GM23338 (cell line): ENCODE measurements at regions not wholly inside any gene's neighbourhood (a gene's known extent, or its start where the extent isn't known, plus 50 kb on each side); places are given as distances from the start of the nearest gene placed in this dataset.

Experiments
- ATAC-seq: fragments of 200-7000 bp; cut with Tn5 transposase; 3 replicates; pipeline ENCODE4 v1.9.1; 2020
- DNase-seq: peaks from one replicate; pipeline ENCODE4 v3.0.0-alpha.2; 2015; ENCODE audit warnings: low spot score
- H2AFZ ChIP-seq: fragments of 200-600 bp; sonication (generic); 2 replicates; pipeline ENCODE4 v1.8.0; 2016; ENCODE audit warnings: antibody characterized with exemption, mild to moderate bottlenecking, moderate library complexity
- H3F3A ChIP-seq: fragments of 200-600 bp; sonication (generic); replicated peaks from 2 replicates; pipeline ENCODE4 v1.8.0; 2017; ENCODE audit warnings: antibody characterized with exemption, mixed run types, low read depth
- H3K27ac ChIP-seq: fragments of 200-600 bp; sonication (generic); 2 replicates; pipeline ENCODE4 v1.6.1; 2016; ENCODE audit warnings: low read depth
- H3K27me3 ChIP-seq: fragments of 200-600 bp; sonication (generic); 2 replicates; pipeline ENCODE4 v1.8.0; 2016; ENCODE audit warnings: mild to moderate bottlenecking, mixed run types, moderate library complexity; ENCODE audit not compliant: insufficient read depth
- H3K36me3 ChIP-seq: fragments of 200-600 bp; sonication (generic); 2 replicates; pipeline ENCODE4 v1.8.0; 2016; ENCODE audit warnings: mild to moderate bottlenecking; ENCODE audit not compliant: insufficient read depth
- H3K4me1 ChIP-seq: fragments of 200-600 bp; sonication (generic); 2 replicates; pipeline ENCODE4 v1.8.0; 2016; ENCODE audit warnings: mild to moderate bottlenecking, moderate library complexity; ENCODE audit not compliant: insufficient read depth
- H3K4me2 ChIP-seq: fragments of 200-600 bp; sonication (generic); 2 replicates; pipeline ENCODE4 v1.7.1; 2017; ENCODE audit warnings: mixed run types
- H3K4me3 ChIP-seq: fragments of 200-600 bp; sonication (generic); 2 replicates; pipeline ENCODE4 v1.6.1; 2016; ENCODE audit warnings: mixed run types
- H3K79me2 ChIP-seq: fragments of 200-600 bp; sonication (generic); replicated peaks from 2 replicates; pipeline ENCODE4 v1.8.0; 2017; ENCODE audit warnings: mild to moderate bottlenecking; ENCODE audit not compliant: insufficient read depth
- H3K9me2 ChIP-seq: fragments of 200-600 bp; sonication (generic); 2 replicates; pipeline ENCODE4 v1.8.0; 2017; ENCODE audit not compliant: insufficient read depth
- H4K20me1 ChIP-seq: fragments of 200-600 bp; sonication (generic); replicated peaks from 2 replicates; pipeline ENCODE4 v1.8.0; 2017; ENCODE audit warnings: mild to moderate bottlenecking; ENCODE audit not compliant: insufficient read depth
- H3K27ac Mint-ChIP-seq: 2 replicates; pipeline ENCODE4 v1.8.0; 2020; ENCODE audit warnings: inconsistent platforms, mild to moderate bottlenecking, moderate library complexity, mixed read lengths
- H3K27me3 Mint-ChIP-seq: 3 replicates; pipeline ENCODE4 v1.8.0; 2022; ENCODE audit warnings: low read depth, mild to moderate bottlenecking, moderate library complexity, mixed read lengths, inconsistent platforms; ENCODE audit not compliant: insufficient read depth, poor library complexity
- H3K36me3 Mint-ChIP-seq: 3 replicates; pipeline ENCODE4 v1.8.0; 2021; ENCODE audit warnings: low read depth, mild to moderate bottlenecking, inconsistent platforms, moderate library complexity, mixed read lengths
- H3K4me1 Mint-ChIP-seq: 3 replicates; pipeline ENCODE4 v1.8.0; 2020; ENCODE audit warnings: mild to moderate bottlenecking, inconsistent platforms, mixed read lengths
- H3K4me3 Mint-ChIP-seq: 3 replicates; pipeline ENCODE4 v1.8.0; 2021; ENCODE audit warnings: moderate library complexity, mild to moderate bottlenecking, inconsistent platforms, mixed read lengths
- H3K9me3 Mint-ChIP-seq: 3 replicates; pipeline ENCODE4 v1.8.0; 2020; ENCODE audit warnings: moderate library complexity, mild to moderate bottlenecking, inconsistent platforms, mixed read lengths
- CREB1 ChIP-seq: fragments of 250-450 bp; sonication (Bioruptor Pico); IDR thresholded peaks from 2 replicates; pipeline ENCODE4 v1.5.0; 2020; ENCODE audit warnings: low read depth, mild to moderate bottlenecking, moderate library complexity
- EZH2 ChIP-seq: fragments of 200-600 bp; sonication (generic); IDR thresholded peaks from one replicate; pipeline ENCODE4 v1.8.0; 2017; ENCODE audit warnings: antibody characterized with exemption, mild to moderate bottlenecking, low read depth; ENCODE audit not compliant: unreplicated experiment
- EZH2phosphoT487 ChIP-seq: fragments of 200-600 bp; sonication (generic); IDR thresholded peaks from one replicate; pipeline ENCODE4 v1.8.1; 2018; ENCODE audit warnings: antibody characterized with exemption; ENCODE audit not compliant: unreplicated experiment
- JUNB ChIP-seq: IDR thresholded peaks from one replicate; pipeline ENCODE4 v1.6.1; 2016; ENCODE audit warnings: antibody characterized with exemption; ENCODE audit not compliant: unreplicated experiment
- NANOG ChIP-seq: IDR thresholded peaks from 2 replicates; pipeline ENCODE4 v1.6.1; 2016; ENCODE audit warnings: antibody characterized with exemption, borderline replicate concordance
- STAT1 ChIP-seq: IDR thresholded peaks from one replicate; pipeline ENCODE4 v1.6.1; 2016; ENCODE audit warnings: antibody characterized with exemption; ENCODE audit not compliant: unreplicated experiment
- ZNF114 ChIP-seq: fragments of 250-450 bp; sonication (Bioruptor Pico); IDR thresholded peaks from 2 replicates; pipeline ENCODE4 v1.5.0; 2020; ENCODE audit warnings: mild to moderate bottlenecking, moderate library complexity
- ZNF331 ChIP-seq: fragments of 250-450 bp; sonication (Bioruptor Pico); IDR thresholded peaks from 2 replicates; pipeline ENCODE4 v1.5.0; 2020; ENCODE audit warnings: low read depth, mild to moderate bottlenecking, moderate library complexity
- TF ChIP-seq, protein P1 (sequence below): fragments of 250-450 bp; sonication (Bioruptor Pico); IDR thresholded peaks from 2 replicates; pipeline ENCODE4 v1.5.0; 2020; ENCODE audit warnings: mild to moderate bottlenecking, moderate library complexity
- TF ChIP-seq, protein P2 (sequence below): IDR thresholded peaks from one replicate; pipeline ENCODE4 v1.6.1; 2018; ENCODE audit warnings: antibody characterized with exemption; ENCODE audit not compliant: unreplicated experiment
- TF ChIP-seq, protein P3 (sequence below), 2 experiments: fragments of 200-600 bp in 1 of 2; sonication (generic) in 1 of 2; conservative IDR thresholded peaks; 2 replicates each; pipeline versions ENCODE4 v1.5.1 to v1.6.1; 2016 to 2017; ENCODE audit warnings: antibody characterized with exemption in 2 of 2, low read depth in 2 of 2, mild to moderate bottlenecking in 2 of 2, moderate library complexity in 1 of 2

DNA sequence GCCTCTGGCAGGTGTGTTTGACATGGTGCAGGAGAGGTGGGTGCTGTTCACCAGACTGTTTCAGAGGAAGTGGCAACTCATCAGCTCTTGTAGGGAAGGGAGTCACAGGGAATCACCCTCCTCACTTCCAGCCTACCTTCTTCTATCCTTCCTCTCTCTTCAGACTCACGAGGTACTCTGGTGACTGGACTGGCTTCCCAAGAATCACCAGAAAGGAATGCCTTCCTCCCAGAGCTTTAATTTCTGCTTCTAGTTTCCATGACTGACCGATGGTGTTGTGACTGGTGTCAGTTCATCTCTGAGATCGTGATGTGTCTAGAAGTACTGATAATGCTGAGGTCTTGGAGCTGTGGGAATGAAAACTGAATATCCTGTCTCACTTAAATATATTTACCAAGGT is 247.3 kb downstream of the KCTD12 start:
- no peaks in the 10 kb centered on the region for H3K9me3 Mint-ChIP-seq
- H3K4me1 Mint-ChIP-seq, result peaks cover 14% of the 10 kb centered on the region; the same call in 2 of the 3 replicates
- H3K36me3 Mint-ChIP-seq, result no peaks in the 10 kb centered on the region
- no peak overlapping the region for H3K27ac Mint-ChIP-seq
- DNase-seq (no peak), ATAC-seq (no peak)
- Histone ChIP-seq H4K20me1 (no peaks in the 10 kb centered on the region), H3K27me3 (no peaks in the 10 kb centered on the region), H2AFZ (no peak overlapping the region), H3K79me2 (no peaks in the 10 kb centered on the region), H3F3A (no peaks in the 10 kb centered on the region), H3K36me3 (no peaks in the 10 kb centered on the region), H3K4me1 (no peaks in the 10 kb centered on the region; the same call in 1 of the 2 replicates), H3K4me2 (no peak overlapping the region), H3K27ac (no peak overlapping the region), H3K9me2 (peaks cover 6% of the 10 kb centered on the region), H3K4me3 (no peak overlapping the region)
- no peak overlapping the region for H3K4me3 Mint-ChIP-seq
- no peaks in the 10 kb centered on the region for H3K27me3 Mint-ChIP-seq
- TF ChIP-seq STAT1, result no peak
- TF ChIP-seq, protein P1, sequence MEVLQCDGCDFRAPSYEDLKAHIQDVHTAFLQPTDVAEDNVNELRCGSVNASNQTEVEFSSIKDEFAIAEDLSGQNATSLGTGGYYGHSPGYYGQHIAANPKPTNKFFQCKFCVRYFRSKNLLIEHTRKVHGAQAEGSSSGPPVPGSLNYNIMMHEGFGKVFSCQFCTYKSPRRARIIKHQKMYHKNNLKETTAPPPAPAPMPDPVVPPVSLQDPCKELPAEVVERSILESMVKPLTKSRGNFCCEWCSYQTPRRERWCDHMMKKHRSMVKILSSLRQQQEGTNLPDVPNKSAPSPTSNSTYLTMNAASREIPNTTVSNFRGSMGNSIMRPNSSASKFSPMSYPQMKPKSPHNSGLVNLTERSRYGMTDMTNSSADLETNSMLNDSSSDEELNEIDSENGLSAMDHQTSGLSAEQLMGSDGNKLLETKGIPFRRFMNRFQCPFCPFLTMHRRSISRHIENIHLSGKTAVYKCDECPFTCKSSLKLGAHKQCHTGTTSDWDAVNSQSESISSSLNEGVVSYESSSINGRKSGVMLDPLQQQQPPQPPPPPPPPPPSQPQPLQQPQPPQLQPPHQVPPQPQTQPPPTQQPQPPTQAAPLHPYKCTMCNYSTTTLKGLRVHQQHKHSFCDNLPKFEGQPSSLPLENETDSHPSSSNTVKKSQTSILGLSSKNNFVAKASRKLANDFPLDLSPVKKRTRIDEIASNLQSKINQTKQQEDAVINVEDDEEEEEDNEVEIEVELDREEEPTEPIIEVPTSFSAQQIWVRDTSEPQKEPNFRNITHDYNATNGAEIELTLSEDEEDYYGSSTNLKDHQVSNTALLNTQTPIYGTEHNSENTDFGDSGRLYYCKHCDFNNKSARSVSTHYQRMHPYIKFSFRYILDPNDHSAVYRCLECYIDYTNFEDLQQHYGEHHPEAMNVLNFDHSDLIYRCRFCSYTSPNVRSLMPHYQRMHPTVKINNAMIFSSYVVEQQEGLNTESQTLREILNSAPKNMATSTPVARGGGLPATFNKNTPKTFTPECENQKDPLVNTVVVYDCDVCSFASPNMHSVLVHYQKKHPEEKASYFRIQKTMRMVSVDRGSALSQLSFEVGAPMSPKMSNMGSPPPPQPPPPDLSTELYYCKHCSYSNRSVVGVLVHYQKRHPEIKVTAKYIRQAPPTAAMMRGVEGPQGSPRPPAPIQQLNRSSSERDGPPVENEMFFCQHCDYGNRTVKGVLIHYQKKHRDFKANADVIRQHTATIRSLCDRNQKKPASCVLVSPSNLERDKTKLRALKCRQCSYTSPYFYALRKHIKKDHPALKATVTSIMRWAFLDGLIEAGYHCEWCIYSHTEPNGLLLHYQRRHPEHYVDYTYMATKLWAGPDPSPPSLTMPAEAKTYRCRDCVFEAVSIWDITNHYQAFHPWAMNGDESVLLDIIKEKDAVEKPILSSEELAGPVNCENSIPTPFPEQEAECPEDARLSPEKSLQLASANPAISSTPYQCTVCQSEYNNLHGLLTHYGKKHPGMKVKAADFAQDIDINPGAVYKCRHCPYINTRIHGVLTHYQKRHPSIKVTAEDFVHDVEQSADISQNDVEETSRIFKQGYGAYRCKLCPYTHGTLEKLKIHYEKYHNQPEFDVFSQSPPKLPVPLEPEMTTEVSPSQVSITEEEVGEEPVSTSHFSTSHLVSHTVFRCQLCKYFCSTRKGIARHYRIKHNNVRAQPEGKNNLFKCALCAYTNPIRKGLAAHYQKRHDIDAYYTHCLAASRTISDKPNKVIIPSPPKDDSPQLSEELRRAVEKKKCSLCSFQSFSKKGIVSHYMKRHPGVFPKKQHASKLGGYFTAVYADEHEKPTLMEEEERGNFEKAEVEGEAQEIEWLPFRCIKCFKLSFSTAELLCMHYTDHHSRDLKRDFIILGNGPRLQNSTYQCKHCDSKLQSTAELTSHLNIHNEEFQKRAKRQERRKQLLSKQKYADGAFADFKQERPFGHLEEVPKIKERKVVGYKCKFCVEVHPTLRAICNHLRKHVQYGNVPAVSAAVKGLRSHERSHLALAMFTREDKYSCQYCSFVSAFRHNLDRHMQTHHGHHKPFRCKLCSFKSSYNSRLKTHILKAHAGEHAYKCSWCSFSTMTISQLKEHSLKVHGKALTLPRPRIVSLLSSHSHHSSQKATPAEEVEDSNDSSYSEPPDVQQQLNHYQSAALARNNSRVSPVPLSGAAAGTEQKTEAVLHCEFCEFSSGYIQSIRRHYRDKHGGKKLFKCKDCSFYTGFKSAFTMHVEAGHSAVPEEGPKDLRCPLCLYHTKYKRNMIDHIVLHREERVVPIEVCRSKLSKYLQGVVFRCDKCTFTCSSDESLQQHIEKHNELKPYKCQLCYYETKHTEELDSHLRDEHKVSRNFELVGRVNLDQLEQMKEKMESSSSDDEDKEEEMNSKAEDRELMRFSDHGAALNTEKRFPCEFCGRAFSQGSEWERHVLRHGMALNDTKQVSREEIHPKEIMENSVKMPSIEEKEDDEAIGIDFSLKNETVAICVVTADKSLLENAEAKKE (CRISPR knock-in tag), result no peak

DNA sequence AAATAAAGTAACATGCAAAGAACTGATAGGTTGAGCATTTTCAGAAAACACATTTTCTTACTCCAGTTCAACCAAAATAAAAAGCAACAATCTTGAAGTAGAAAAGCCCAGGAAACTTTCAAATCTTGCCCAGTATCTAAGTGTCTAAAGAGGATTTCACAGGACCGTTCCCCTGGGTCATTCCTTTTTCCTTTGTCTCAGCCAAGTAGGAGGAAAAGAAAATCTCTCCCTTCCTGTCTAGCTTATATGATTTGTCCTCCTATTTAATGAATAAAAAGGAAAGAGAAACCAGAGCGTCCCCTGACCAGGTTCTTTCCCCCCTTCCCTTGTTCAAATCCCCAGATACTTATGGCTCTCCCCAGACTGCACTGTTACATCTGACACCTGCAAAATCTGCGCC is 248.0 kb downstream of the KCTD12 start:
- Histone ChIP-seq H3K27me3 (no peaks in the 10 kb centered on the region), H3K27ac (no peak overlapping the region), H3K4me2 (no peak overlapping the region), H3K36me3 (no peaks in the 10 kb centered on the region), H3K4me3 (no peak overlapping the region), H4K20me1 (no peaks in the 10 kb centered on the region), H3F3A (no peaks in the 10 kb centered on the region), H3K79me2 (no peaks in the 10 kb centered on the region), H3K4me1 (no peaks in the 10 kb centered on the region; the same call in 1 of the 2 replicates), H2AFZ (no peak overlapping the region), H3K9me2 (peaks cover 6% of the 10 kb centered on the region)
- H3K4me1 Mint-ChIP-seq, result peaks cover 14% of the 10 kb centered on the region; the same call in 2 of the 3 replicates
- H3K4me3 Mint-ChIP-seq, result no peak overlapping the region
- H3K27ac Mint-ChIP-seq, result no peak overlapping the region
- H3K27me3 Mint-ChIP-seq, result no peaks in the 10 kb centered on the region
- DNase-seq (no peak), ATAC-seq (no peak)
- no peaks in the 10 kb centered on the region for H3K36me3 Mint-ChIP-seq
- no peaks in the 10 kb centered on the region for H3K9me3 Mint-ChIP-seq
- TF ChIP-seq EZH2 (no peak), EZH2phosphoT487 (no peak), ZNF331 (CRISPR knock-in tag) (no peak), NANOG (no peak), CREB1 (no peak), STAT1 (no peak), ZNF114 (no peak), JUNB (no peak)
- TF ChIP-seq, protein P2, sequence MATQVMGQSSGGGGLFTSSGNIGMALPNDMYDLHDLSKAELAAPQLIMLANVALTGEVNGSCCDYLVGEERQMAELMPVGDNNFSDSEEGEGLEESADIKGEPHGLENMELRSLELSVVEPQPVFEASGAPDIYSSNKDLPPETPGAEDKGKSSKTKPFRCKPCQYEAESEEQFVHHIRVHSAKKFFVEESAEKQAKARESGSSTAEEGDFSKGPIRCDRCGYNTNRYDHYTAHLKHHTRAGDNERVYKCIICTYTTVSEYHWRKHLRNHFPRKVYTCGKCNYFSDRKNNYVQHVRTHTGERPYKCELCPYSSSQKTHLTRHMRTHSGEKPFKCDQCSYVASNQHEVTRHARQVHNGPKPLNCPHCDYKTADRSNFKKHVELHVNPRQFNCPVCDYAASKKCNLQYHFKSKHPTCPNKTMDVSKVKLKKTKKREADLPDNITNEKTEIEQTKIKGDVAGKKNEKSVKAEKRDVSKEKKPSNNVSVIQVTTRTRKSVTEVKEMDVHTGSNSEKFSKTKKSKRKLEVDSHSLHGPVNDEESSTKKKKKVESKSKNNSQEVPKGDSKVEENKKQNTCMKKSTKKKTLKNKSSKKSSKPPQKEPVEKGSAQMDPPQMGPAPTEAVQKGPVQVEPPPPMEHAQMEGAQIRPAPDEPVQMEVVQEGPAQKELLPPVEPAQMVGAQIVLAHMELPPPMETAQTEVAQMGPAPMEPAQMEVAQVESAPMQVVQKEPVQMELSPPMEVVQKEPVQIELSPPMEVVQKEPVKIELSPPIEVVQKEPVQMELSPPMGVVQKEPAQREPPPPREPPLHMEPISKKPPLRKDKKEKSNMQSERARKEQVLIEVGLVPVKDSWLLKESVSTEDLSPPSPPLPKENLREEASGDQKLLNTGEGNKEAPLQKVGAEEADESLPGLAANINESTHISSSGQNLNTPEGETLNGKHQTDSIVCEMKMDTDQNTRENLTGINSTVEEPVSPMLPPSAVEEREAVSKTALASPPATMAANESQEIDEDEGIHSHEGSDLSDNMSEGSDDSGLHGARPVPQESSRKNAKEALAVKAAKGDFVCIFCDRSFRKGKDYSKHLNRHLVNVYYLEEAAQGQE, result no peak
- TF ChIP-seq, protein P3, sequence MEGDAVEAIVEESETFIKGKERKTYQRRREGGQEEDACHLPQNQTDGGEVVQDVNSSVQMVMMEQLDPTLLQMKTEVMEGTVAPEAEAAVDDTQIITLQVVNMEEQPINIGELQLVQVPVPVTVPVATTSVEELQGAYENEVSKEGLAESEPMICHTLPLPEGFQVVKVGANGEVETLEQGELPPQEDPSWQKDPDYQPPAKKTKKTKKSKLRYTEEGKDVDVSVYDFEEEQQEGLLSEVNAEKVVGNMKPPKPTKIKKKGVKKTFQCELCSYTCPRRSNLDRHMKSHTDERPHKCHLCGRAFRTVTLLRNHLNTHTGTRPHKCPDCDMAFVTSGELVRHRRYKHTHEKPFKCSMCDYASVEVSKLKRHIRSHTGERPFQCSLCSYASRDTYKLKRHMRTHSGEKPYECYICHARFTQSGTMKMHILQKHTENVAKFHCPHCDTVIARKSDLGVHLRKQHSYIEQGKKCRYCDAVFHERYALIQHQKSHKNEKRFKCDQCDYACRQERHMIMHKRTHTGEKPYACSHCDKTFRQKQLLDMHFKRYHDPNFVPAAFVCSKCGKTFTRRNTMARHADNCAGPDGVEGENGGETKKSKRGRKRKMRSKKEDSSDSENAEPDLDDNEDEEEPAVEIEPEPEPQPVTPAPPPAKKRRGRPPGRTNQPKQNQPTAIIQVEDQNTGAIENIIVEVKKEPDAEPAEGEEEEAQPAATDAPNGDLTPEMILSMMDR (conservative IDR thresholded peaks at IDR 0.05; ENCODE audit: low read depth in 2 of 2), result no peak
